Activated CD8-positive, alpha-beta T cell treated with anti-CD3 and anti-CD28 coated beads for 36 hours (primary cell): ENCODE measurements at regions not wholly inside any gene's neighbourhood (a gene's known extent, or its start where the extent isn't known, plus 50 kb on each side); places are given as distances from the start of the nearest gene placed in this dataset.
"Not testable (repeated sequence)": the region's sequence is repeated elsewhere in the genome, so short reads cannot be mapped to it uniquely, and the experiment has no call there.

ENCODE experiments used
- ATAC-seq: fragments of 200-7000 bp; cut with Tn5 transposase; one replicate; pipeline ENCODE4 v1.10.0; 2021; ENCODE audit warnings: mild to moderate bottlenecking, moderate library complexity
- CTCF ChIA-PET: fragments of 350-600 bp; sonication (Branson Sonifier 250); formaldehyde crosslinking; loops from one replicate; lab custom pipeline; 2021; ENCODE audit warnings: antibody characterized with exemption; lab: Charles Lee
- POLR2A ChIA-PET: fragments of 350-600 bp; sonication (Branson Sonifier 250); formaldehyde crosslinking; loops from one replicate; lab custom pipeline; 2021; ENCODE audit warnings: antibody characterized with exemption; lab: Charles Lee
- DNase-seq: peaks from one replicate; pipeline ENCODE4 v3.0.0-alpha.2; 2020
- H3K27ac Mint-ChIP-seq: one replicate; pipeline ENCODE4 v1.8.0; 2021; ENCODE audit warnings: mild to moderate bottlenecking, mixed read lengths
- H3K27me3 Mint-ChIP-seq: one replicate; pipeline ENCODE4 v1.8.0; 2021; ENCODE audit warnings: mixed read lengths
- H3K36me3 Mint-ChIP-seq: one replicate; pipeline ENCODE4 v1.8.0; 2021; ENCODE audit warnings: low read depth, mixed read lengths
- H3K4me1 Mint-ChIP-seq: one replicate; pipeline ENCODE4 v1.8.0; 2021; ENCODE audit warnings: low read depth, mixed read lengths
- H3K4me3 Mint-ChIP-seq: one replicate; pipeline ENCODE4 v1.8.0; 2021; ENCODE audit warnings: mild to moderate bottlenecking, moderate library complexity, mixed read lengths
- H3K9me3 Mint-ChIP-seq: one replicate; pipeline ENCODE4 v1.8.0; 2021; ENCODE audit warnings: mixed read lengths
- intact Hi-C: fragments of 100-400 bp; cut with micrococcal nuclease; formaldehyde crosslinking; loops from one replicate; pipeline ENCODE4 v1.10.0; 2022
- TF ChIP-seq, protein P1 (sequence below): fragments of 200-600 bp; IDR thresholded peaks from one replicate; pipeline ENCODE4 v1.8.0; 2022; ENCODE audit warnings: antibody characterized with exemption, mild to moderate bottlenecking

DNA sequence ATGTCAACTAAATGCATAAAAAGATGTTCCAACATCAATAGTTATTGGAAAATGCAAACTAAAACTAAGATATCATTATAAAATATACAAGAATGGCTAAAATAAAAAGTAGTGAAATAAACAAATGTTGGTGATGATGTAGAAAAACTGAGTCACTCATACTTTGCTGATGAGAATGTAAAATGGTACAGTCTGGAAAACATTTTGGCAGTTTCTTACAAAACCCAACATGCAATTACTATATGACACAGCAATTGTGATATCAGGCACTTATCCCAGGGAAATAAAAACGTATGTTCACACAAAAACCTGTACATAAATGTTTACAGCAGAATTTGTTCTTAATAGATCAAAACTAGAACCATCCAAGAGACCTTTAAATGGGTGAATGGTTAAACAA lies 182.6 kb downstream of the RTL9 start:
- H3K4me3 Mint-ChIP-seq, result no peak overlapping the region
- no peaks in the 10 kb centered on the region for H3K4me1 Mint-ChIP-seq
- intact Hi-C loops, result no loop called here
- no peaks in the 10 kb centered on the region for H3K36me3 Mint-ChIP-seq
- H3K27ac Mint-ChIP-seq, result no peak overlapping the region
- H3K9me3 Mint-ChIP-seq, result peaks cover 2% of the 10 kb centered on the region
- peaks cover 1% of the 10 kb centered on the region for H3K27me3 Mint-ChIP-seq
- POLR2A ChIA-PET, result no interaction called here
- ATAC-seq (no peak), DNase-seq (no peak)
- CTCF ChIA-PET, result no interaction called here
- TF ChIP-seq, protein P1, sequence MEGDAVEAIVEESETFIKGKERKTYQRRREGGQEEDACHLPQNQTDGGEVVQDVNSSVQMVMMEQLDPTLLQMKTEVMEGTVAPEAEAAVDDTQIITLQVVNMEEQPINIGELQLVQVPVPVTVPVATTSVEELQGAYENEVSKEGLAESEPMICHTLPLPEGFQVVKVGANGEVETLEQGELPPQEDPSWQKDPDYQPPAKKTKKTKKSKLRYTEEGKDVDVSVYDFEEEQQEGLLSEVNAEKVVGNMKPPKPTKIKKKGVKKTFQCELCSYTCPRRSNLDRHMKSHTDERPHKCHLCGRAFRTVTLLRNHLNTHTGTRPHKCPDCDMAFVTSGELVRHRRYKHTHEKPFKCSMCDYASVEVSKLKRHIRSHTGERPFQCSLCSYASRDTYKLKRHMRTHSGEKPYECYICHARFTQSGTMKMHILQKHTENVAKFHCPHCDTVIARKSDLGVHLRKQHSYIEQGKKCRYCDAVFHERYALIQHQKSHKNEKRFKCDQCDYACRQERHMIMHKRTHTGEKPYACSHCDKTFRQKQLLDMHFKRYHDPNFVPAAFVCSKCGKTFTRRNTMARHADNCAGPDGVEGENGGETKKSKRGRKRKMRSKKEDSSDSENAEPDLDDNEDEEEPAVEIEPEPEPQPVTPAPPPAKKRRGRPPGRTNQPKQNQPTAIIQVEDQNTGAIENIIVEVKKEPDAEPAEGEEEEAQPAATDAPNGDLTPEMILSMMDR, result no peak

DNA sequence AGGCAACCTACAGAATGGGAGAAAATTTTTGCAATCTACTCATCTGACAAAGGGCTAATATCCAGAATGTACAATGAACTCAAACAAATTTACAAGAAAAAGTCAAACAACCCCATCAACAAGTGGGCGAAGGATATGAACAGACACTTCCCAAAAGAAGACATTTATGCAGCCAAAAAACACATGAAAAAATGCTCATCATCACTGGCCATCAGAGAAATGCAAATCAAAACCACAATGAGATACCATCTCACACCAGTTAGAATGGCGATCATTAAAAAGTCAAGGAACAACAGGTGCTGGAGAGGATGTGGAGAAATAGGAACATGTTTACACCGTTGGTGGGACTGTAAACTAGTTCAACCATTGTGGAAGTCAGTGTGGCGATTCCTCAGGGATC lies 192.2 kb downstream of the RTL9 start:
- H3K9me3 Mint-ChIP-seq, intact Hi-C loops, H3K4me3 Mint-ChIP-seq, H3K27ac Mint-ChIP-seq, POLR2A ChIA-PET, H3K36me3 Mint-ChIP-seq, H3K4me1 Mint-ChIP-seq, CTCF ChIA-PET, H3K27me3 Mint-ChIP-seq, DNase-seq, ATAC-seq: not testable (repeated sequence)

DNA sequence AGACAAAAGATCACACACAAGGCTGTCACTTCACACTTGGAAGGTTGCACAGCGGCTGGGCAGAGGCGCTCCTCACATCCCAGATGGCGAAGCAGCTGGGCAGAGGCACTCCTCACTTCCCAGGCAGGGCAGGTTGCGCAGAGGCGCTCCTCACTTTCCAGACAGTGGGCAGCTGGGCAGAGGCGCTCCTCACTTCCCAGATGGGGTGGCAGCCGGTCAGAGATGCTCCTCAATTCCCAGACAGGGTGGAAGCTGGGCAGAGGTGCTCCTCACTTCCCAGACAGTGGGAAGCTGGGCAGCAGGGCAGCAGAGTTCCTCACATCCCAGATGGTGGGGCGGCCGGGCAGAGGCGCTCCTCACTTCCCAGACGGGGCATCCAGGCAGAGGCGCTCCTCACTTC lies 199.2 kb downstream of the RTL9 start:
- Mint-ChIP-seq H3K9me3 (no peaks in the 10 kb centered on the region), H3K4me1 (no peaks in the 10 kb centered on the region), H3K27me3 (no peaks in the 10 kb centered on the region), H3K4me3 (no peak overlapping the region), H3K27ac (no peak overlapping the region), H3K36me3 (no peaks in the 10 kb centered on the region)
- POLR2A ChIA-PET, result no interaction called here
- intact Hi-C loops, result no loop called here
- CTCF ChIA-PET, result no interaction called here
- DNase-seq (no peak), ATAC-seq (no peak)
- TF ChIP-seq, protein P1, result no peak

DNA sequence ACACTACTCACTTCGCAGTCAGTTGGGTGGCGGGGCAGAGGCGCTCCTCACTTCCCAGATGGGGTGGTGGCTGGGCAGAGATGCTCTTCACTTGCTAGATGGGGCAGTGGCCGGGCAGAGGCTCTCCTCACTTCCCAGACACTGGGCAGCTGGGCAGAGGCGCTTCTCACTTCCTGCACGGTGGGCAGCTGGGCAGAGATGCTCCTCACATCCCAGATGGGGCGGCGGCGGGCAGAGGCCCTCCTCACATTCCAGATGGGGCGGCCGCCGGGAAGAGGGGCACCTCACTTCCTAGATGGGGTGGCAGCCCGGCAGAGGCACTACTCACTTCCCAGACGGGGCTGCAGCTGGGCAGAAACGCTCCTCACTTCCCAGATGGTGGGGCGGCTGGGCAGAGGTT lies 199.8 kb downstream of the RTL9 start:
- DNase-seq (no peak), ATAC-seq (no peak)
- CTCF ChIA-PET, result no interaction called here
- TF ChIP-seq, protein P1, result no peak
- Mint-ChIP-seq H3K4me3 (no peak overlapping the region), H3K27ac (no peak overlapping the region), H3K9me3 (no peaks in the 10 kb centered on the region), H3K27me3 (no peaks in the 10 kb centered on the region), H3K4me1 (no peaks in the 10 kb centered on the region), H3K36me3 (no peaks in the 10 kb centered on the region)
- intact Hi-C loops, result no loop called here
- POLR2A ChIA-PET, result no interaction called here

DNA sequence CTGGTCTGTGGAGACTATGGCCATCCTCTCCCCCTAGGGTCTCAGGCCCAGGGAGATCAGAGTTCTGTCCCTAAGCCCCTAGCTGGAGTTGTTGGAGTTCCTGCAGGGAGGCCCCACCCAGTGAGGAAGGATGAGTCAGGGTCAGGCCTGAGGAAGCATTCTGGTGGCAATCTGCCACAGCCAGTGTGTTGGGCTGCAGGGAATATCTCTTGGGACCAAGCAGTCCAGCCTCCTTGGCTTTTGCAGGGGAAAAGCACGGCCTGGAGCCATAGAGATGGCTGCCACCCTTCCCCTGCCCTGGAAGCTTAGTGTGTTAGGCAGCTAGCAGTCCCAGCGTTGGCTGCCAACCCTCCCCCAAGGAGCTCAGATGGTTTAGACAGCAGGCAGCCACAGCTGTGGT lies 202.4 kb downstream of the RTL9 start:
- no peaks in the 10 kb centered on the region for H3K4me1 Mint-ChIP-seq
- POLR2A ChIA-PET, result no interaction called here
- H3K36me3 Mint-ChIP-seq, result no peaks in the 10 kb centered on the region
- ATAC-seq (no peak), DNase-seq (no peak)
- CTCF ChIA-PET, result no interaction called here
- intact Hi-C loops, result no loop called here
- no peak overlapping the region for H3K27ac Mint-ChIP-seq
- no peaks in the 10 kb centered on the region for H3K9me3 Mint-ChIP-seq
- H3K4me3 Mint-ChIP-seq, result no peak overlapping the region
- H3K27me3 Mint-ChIP-seq, result no peaks in the 10 kb centered on the region
- TF ChIP-seq, protein P1, result no peak

DNA sequence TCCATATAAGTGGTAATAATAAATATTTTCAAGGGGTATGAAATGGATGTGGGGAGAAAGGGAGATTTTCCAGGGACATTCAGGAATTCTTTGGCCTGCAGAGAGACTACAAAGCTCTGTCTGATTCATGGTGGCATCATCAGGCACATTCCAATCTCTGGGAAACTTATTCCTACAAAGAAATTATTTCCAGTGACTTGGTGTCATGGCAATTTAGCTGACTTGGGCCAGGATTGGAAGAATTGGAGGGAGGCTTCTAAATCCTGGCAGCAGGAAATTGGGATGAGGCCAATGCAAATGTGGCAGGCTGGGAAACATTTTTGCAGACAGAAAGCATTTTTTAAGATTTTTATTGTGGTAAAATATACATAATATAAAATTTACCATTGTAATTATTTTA lies 204.6 kb downstream of the RTL9 start:
- intact Hi-C loops, result no loop called here
- no peak overlapping the region for H3K4me3 Mint-ChIP-seq
- CTCF ChIA-PET, result no interaction called here
- H3K9me3 Mint-ChIP-seq, result no peaks in the 10 kb centered on the region
- H3K27ac Mint-ChIP-seq, result no peak overlapping the region
- POLR2A ChIA-PET, result no interaction called here
- no peaks in the 10 kb centered on the region for H3K27me3 Mint-ChIP-seq
- TF ChIP-seq, protein P1, result no peak
- DNase-seq (no peak), ATAC-seq (no peak)
- H3K4me1 Mint-ChIP-seq, result no peaks in the 10 kb centered on the region
- H3K36me3 Mint-ChIP-seq, result no peaks in the 10 kb centered on the region
